H9 (cell line): ENCODE measurements at regions not wholly inside any gene's neighbourhood (a gene's known extent, or its start where the extent isn't known, plus 50 kb on each side); places are given as distances from the start of the nearest gene placed in this dataset.
A peak's percentile ranks its signal among the peaks of the same experiment; 100 is the strongest.

Experiments used
- DNase-seq: peaks from one replicate; pipeline ENCODE4 v3.0.0-alpha.2; 2017
- H2AFZ ChIP-seq: one replicate; pipeline ENCODE4 v1.6.1; 2013; ENCODE audit warnings: mild to moderate bottlenecking, low read length, control low read depth, moderate library complexity
- H2AK5ac ChIP-seq: 2 replicates; pipeline ENCODE4 v1.6.1; 2013; ENCODE audit warnings: low read length, control low read depth, mixed read lengths; ENCODE audit not compliant: insufficient read length
- H2BK120ac ChIP-seq: one replicate; pipeline ENCODE4 v1.6.1; 2013; ENCODE audit warnings: low read depth, mild to moderate bottlenecking, low read length, control low read depth, inconsistent platforms; ENCODE audit not compliant: poor library complexity, severe bottlenecking
- H2BK12ac ChIP-seq: 2 replicates; pipeline ENCODE4 v1.6.1; 2013; ENCODE audit warnings: low read length, control low read depth, mixed read lengths, low read depth; ENCODE audit not compliant: insufficient read length
- H2BK15ac ChIP-seq: 2 replicates; pipeline ENCODE4 v1.6.1; 2013; ENCODE audit warnings: low read depth, low read length, control low read depth
- H2BK20ac ChIP-seq: one replicate; pipeline ENCODE4 v1.6.1; 2013; ENCODE audit warnings: low read depth, mild to moderate bottlenecking, low read length, control low read depth, inconsistent platforms; ENCODE audit not compliant: poor library complexity, severe bottlenecking
- H2BK5ac ChIP-seq: 2 replicates; pipeline ENCODE4 v1.6.1; 2013; ENCODE audit warnings: low read length, control low read depth, mixed read lengths; ENCODE audit not compliant: insufficient read length
- H3K14ac ChIP-seq: 2 replicates; pipeline ENCODE4 v1.6.1; 2013; ENCODE audit warnings: low read length, control low read depth; ENCODE audit not compliant: insufficient read depth
- H3K18ac ChIP-seq: 2 replicates; pipeline ENCODE4 v1.6.1; 2013; ENCODE audit warnings: low read depth, mild to moderate bottlenecking, mixed read lengths, low read length, control low read depth; ENCODE audit not compliant: insufficient read length
- H3K23ac ChIP-seq: 2 replicates; pipeline ENCODE4 v1.6.1; 2013; ENCODE audit warnings: low read length, control low read depth, mixed read lengths, low read depth; ENCODE audit not compliant: insufficient read length
- H3K23me2 ChIP-seq: 2 replicates; pipeline ENCODE4 v1.6.1; 2013; ENCODE audit warnings: low read depth, mild to moderate bottlenecking, mixed read lengths, low read length, control low read depth; ENCODE audit not compliant: insufficient read length, poor library complexity, severe bottlenecking
- H3K27ac ChIP-seq: 2 replicates; pipeline ENCODE4 v1.5.1; 2013; ENCODE audit warnings: low read length, control low read depth, mixed read lengths, low read depth; ENCODE audit not compliant: insufficient read length
- H3K27me3 ChIP-seq: 2 replicates; pipeline ENCODE4 v1.6.1; 2013; ENCODE audit warnings: low read length, control low read depth, inconsistent platforms; ENCODE audit not compliant: insufficient read depth
- H3K4ac ChIP-seq: 2 replicates; pipeline ENCODE4 v1.6.1; 2013; ENCODE audit warnings: low read depth, mild to moderate bottlenecking, control low read depth, inconsistent platforms, low read length, moderate library complexity
- H3K4me1 ChIP-seq: 2 replicates; pipeline ENCODE4 v1.6.1; 2013; ENCODE audit warnings: low read length, control low read depth, inconsistent platforms; ENCODE audit not compliant: insufficient read depth
- H3K4me2 ChIP-seq: 2 replicates; pipeline ENCODE4 v1.6.1; 2013; ENCODE audit warnings: low read length, control low read depth, mixed read lengths; ENCODE audit not compliant: insufficient read length, insufficient read depth
- H3K56ac ChIP-seq: 2 replicates; pipeline ENCODE4 v1.6.1; 2013; ENCODE audit warnings: low read depth, mild to moderate bottlenecking, mixed read lengths, low read length, control low read depth; ENCODE audit not compliant: insufficient read length
- H3K79me1 ChIP-seq: 2 replicates; pipeline ENCODE4 v1.6.1; 2013; ENCODE audit warnings: low read depth, mild to moderate bottlenecking, moderate library complexity, low read length, control low read depth, inconsistent platforms; ENCODE audit not compliant: insufficient read depth, poor library complexity, severe bottlenecking
- H3K79me2 ChIP-seq: 2 replicates; pipeline ENCODE4 v1.6.1; 2013; ENCODE audit warnings: low read length, control low read depth, inconsistent platforms; ENCODE audit not compliant: insufficient read depth
- H3K9ac ChIP-seq: 2 replicates; pipeline ENCODE4 v1.6.1; 2013; ENCODE audit warnings: low read length, control low read depth, mixed read lengths; ENCODE audit not compliant: insufficient read length; ENCODE audit errors: extremely low read depth
- H3K9me3 ChIP-seq: one replicate; pipeline ENCODE4 v1.6.1; 2013; ENCODE audit warnings: low read depth, low read length, inconsistent platforms; ENCODE audit not compliant: control insufficient read depth
- H3T11ph ChIP-seq: one replicate; pipeline ENCODE4 v1.6.1; 2013; ENCODE audit warnings: mild to moderate bottlenecking, low read length, control low read depth, inconsistent platforms
- H4K20me1 ChIP-seq: one replicate; pipeline ENCODE4 v1.6.1; 2013; ENCODE audit not compliant: control insufficient read depth, insufficient read length, insufficient read depth
- H4K5ac ChIP-seq: 2 replicates; pipeline ENCODE4 v1.6.1; 2013; ENCODE audit warnings: low read depth, mild to moderate bottlenecking, mixed read lengths, low read length, control low read depth; ENCODE audit not compliant: insufficient read length
- H4K8ac ChIP-seq: replicated peaks from 2 replicates; pipeline ENCODE4 v1.6.1; 2013; ENCODE audit warnings: low read length, control low read depth, mixed read lengths, low read depth; ENCODE audit not compliant: insufficient read length
- H4K91ac ChIP-seq: 2 replicates; pipeline ENCODE4 v1.6.1; 2013; ENCODE audit warnings: low read depth, mild to moderate bottlenecking, moderate library complexity, mixed read lengths, low read length, control low read depth; ENCODE audit not compliant: insufficient read length
- H3K27ac Mint-ChIP-seq, 3 experiments: 2 replicates in 2 of 3; 3 replicates in 1 of 3; pipeline ENCODE4 v1.8.0; 2020 to 2021; ENCODE audit warnings: mixed read lengths in 3 of 3, mild to moderate bottlenecking in 1 of 3, moderate library complexity in 1 of 3
- H3K27me3 Mint-ChIP-seq: 2 replicates; pipeline ENCODE4 v1.8.0; 2021; ENCODE audit warnings: low read depth, mild to moderate bottlenecking, moderate library complexity, mixed read lengths
- H3K36me3 Mint-ChIP-seq, 3 experiments: 2 replicates in 2 of 3; 3 replicates in 1 of 3; pipeline ENCODE4 v1.8.0; 2020 to 2021; ENCODE audit warnings: low read depth in 3 of 3, mixed read lengths in 3 of 3; ENCODE audit not compliant: insufficient read depth in 1 of 3
- H3K4me1 Mint-ChIP-seq, 2 experiments: 2 replicates each; pipeline ENCODE4 v1.8.0; 2020; ENCODE audit warnings: mixed read lengths in 2 of 2
- H3K4me3 Mint-ChIP-seq, 2 experiments: 2 replicates in 1 of 2; 3 replicates in 1 of 2; pipeline ENCODE4 v1.8.0; 2020 to 2021; ENCODE audit warnings: mild to moderate bottlenecking in 2 of 2, mixed read lengths in 2 of 2, moderate library complexity in 1 of 2
- H3K9me3 Mint-ChIP-seq, 2 experiments: 2 replicates in 1 of 2; 3 replicates in 1 of 2; pipeline ENCODE4 v1.8.0; 2020; ENCODE audit warnings: mild to moderate bottlenecking in 2 of 2, mixed read lengths in 2 of 2, moderate library complexity in 1 of 2
- WGBS: extraction: QIAGEN DNeasy Blood & Tissue Kit; methylation state at CpG from one replicate; pipeline ENCODE4 v1.1.7; 2013; ENCODE audit warnings: missing lambda C conversion rate, low lambda C conversion rate, mixed read lengths; ENCODE audit not compliant: insufficient read length; ENCODE audit errors: extremely low coverage; 5-methylcytosine and 5-hydroxymethylcytosine counted together
- TF ChIP-seq, protein P1 (sequence below): fragments of 200-600 bp; sonication (generic); conservative IDR thresholded peaks from 3 replicates; pipeline ENCODE4 v1.8.0; 2021; ENCODE audit warnings: antibody characterized with exemption, mild to moderate bottlenecking

DNA sequence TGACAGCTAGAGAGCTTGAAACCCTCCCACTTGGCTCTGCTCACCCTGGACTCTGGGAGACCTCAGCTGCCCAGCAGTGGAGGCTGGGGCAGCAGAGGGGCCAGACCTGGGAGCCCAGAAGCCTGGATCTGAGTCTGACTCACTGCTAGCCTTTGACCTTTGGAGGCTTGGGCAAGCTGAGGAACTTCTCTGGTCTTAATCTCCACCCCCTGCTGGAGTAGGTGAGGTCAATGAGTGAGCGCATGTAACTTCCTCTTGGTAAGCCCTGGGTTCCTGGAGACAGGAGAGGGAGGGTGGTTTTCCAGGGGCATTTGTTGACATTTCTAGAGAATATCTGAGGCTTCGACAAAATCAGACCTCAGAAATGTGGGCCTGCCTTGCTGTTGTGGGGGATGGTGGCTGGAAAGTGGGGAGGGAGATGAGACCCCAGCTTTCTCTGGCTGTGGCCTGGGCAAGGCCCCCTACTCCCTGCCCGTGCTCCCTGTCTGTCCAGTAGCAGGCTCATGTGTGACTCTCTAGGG, 73.0 kb upstream of the YWHAQ start:
- Histone ChIP-seq H2BK15ac (no peak overlapping the region), H2BK20ac (no peak overlapping the region), H3K23me2 (peaks cover 2% of the 10 kb centered on the region), H3K18ac (no peak overlapping the region), H2BK5ac (no peak overlapping the region), H2AFZ (no peak overlapping the region), H3K4me1 (no peaks in the 10 kb centered on the region; the same call in 1 of the 2 replicates), H3K27me3 (no peaks in the 10 kb centered on the region), H3K14ac (0 out of 2 replicates have a peak overlapping the region, but pooled peaks have one; percentile 16), H3K9ac (no peak overlapping the region), H3K79me1 (no peaks in the 10 kb centered on the region), H3K56ac (no peak overlapping the region), H3K23ac (no peak overlapping the region), H2BK120ac (no peak overlapping the region), H2AK5ac (no peak overlapping the region), H3K4ac (no peak overlapping the region; the same call in 1 of the 2 replicates), H3K4me2 (no peak overlapping the region), H3K9me3 (no peaks in the 10 kb centered on the region), H4K5ac (no peak overlapping the region), H4K91ac (no peak overlapping the region), H3K79me2 (no peaks in the 10 kb centered on the region), H4K20me1 (no peaks in the 10 kb centered on the region), H2BK12ac (no peak overlapping the region), H3K27ac (no peak overlapping the region), H3T11ph (no peak overlapping the region), H4K8ac (no peak overlapping the region)
- no peak for DNase-seq
- TF ChIP-seq, protein P1, sequence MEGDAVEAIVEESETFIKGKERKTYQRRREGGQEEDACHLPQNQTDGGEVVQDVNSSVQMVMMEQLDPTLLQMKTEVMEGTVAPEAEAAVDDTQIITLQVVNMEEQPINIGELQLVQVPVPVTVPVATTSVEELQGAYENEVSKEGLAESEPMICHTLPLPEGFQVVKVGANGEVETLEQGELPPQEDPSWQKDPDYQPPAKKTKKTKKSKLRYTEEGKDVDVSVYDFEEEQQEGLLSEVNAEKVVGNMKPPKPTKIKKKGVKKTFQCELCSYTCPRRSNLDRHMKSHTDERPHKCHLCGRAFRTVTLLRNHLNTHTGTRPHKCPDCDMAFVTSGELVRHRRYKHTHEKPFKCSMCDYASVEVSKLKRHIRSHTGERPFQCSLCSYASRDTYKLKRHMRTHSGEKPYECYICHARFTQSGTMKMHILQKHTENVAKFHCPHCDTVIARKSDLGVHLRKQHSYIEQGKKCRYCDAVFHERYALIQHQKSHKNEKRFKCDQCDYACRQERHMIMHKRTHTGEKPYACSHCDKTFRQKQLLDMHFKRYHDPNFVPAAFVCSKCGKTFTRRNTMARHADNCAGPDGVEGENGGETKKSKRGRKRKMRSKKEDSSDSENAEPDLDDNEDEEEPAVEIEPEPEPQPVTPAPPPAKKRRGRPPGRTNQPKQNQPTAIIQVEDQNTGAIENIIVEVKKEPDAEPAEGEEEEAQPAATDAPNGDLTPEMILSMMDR, result no peak
- no peak overlapping the region for H3K4me3 Mint-ChIP-seq
- no peaks in the 10 kb centered on the region for H3K36me3 Mint-ChIP-seq
- WGBS, result no CpG with 5 or more reads among the region's 3 CpGs
- peaks cover 12 to 20% of the 10 kb centered on the region in 2 experiments for H3K4me1 Mint-ChIP-seq
- no peak overlapping the region for H3K27ac Mint-ChIP-seq
- no peaks in the 10 kb centered on the region for H3K9me3 Mint-ChIP-seq
- H3K27me3 Mint-ChIP-seq, result no peaks in the 10 kb centered on the region; the same call in 1 of the 2 replicates
